K562 (cell line): ENCODE measurements at regions not wholly inside any gene's neighbourhood (a gene's known extent, or its start where the extent isn't known, plus 50 kb on each side); places are given as distances from the start of the nearest gene placed in this dataset.

Experiments used
- ATAC-seq: fragments of 200-7000 bp; cut with Tn5 transposase; 3 replicates; pipeline ENCODE4 v1.9.1; 2020; ENCODE audit warnings: moderate library complexity
- BruUV-seq: library from RNA; stranded (reverse); fragments of 400-500 nt; replicated peaks from 2 replicates; lab custom pipeline; 2021; lab: Mats Ljungman, UMichigan
- CTCF ChIA-PET: fragments of 300-600 bp; formaldehyde crosslinking; extraction: SDS; loops from one replicate; lab custom pipeline; 2021; ENCODE audit warnings: low intra/inter-chr PET ratio; lab: Yijun Ruan, JAX
- POLR2A ChIA-PET: fragments of 300-600, 350-650 bp; sonication (Branson Sonifier 250); formaldehyde crosslinking; extraction: SDS; loops from one replicate; lab custom pipeline; 2021; ENCODE audit warnings: antibody characterized with exemption, inconsistent platforms; lab: Yijun Ruan, JAX
- DNase-seq, 4 experiments: peaks; one replicate each; pipeline versions ENCODE4 v3.0.0 to v3.0.0-alpha.2; 2011 to 2018; ENCODE audit warnings: low spot score in 3 of 4, mixed read lengths in 3 of 4; ENCODE audit errors: extremely low read depth in 1 of 4
- FAIRE-seq: peaks from 2 replicates; lab custom pipeline; 2011; peaks lifted over from hg19 to GRCh38; lab: Jason Lieb, UNC
- H2AFZ ChIP-seq: 2 replicates; pipeline ENCODE4 v1.6.0; 2011; ENCODE audit warnings: low read depth, low read length, control low read depth, inconsistent platforms
- H3K27ac ChIP-seq: fragments of 200-600 bp; 3 replicates; pipeline ENCODE4 v1.8.0; 2011; ENCODE audit warnings: low read depth, mild to moderate bottlenecking, control low read depth, inconsistent platforms, low read length, moderate library complexity, mixed read lengths; ENCODE audit errors: extremely low read depth
- H3K27me3 ChIP-seq, 2 experiments: fragments of 300-600 bp in 1 of 2; 2 replicates in 1 of 2; 3 replicates in 1 of 2; pipeline versions ENCODE4 v1.6.0 to v1.8.0; 2011; ENCODE audit warnings: inconsistent platforms in 2 of 2, low read length in 2 of 2, mild to moderate bottlenecking in 1 of 2, mixed read lengths in 1 of 2, moderate library complexity in 1 of 2; ENCODE audit not compliant: control insufficient read depth in 2 of 2, insufficient read depth in 2 of 2
- H3K36me3 ChIP-seq: fragments of 300-600 bp; 3 replicates; pipeline ENCODE4 v1.8.0; 2011; ENCODE audit warnings: mild to moderate bottlenecking, low read length, inconsistent platforms; ENCODE audit not compliant: control insufficient read depth, insufficient read depth
- H3K4me1 ChIP-seq, 2 experiments: fragments of 200-600 bp in 1 of 2; replicated peaks in 1 of 2; 2 replicates in 1 of 2; 3 replicates in 1 of 2; pipeline versions ENCODE4 v1.5.1 to v1.8.0; 2011; ENCODE audit warnings: inconsistent platforms in 2 of 2, low read length in 2 of 2, mild to moderate bottlenecking in 1 of 2, mixed read lengths in 1 of 2, moderate library complexity in 1 of 2; ENCODE audit not compliant: control insufficient read depth in 2 of 2, insufficient read depth in 2 of 2
- H3K4me2 ChIP-seq: 2 replicates; pipeline ENCODE4 v1.6.1; 2011; ENCODE audit warnings: low read length, control low read depth, inconsistent platforms, mixed read lengths; ENCODE audit not compliant: insufficient read depth
- H3K4me3 ChIP-seq: fragments of 200-600 bp; sonication (generic), shearing (Covaris generic); 2 replicates; pipeline ENCODE4 v1.5.1; 2016; ENCODE audit warnings: control low read depth, inconsistent platforms
- H3K79me2 ChIP-seq: fragments of 200-600 bp; 3 replicates; pipeline ENCODE4 v1.8.0; 2011; ENCODE audit warnings: low read length, inconsistent platforms; ENCODE audit not compliant: control insufficient read depth, insufficient read depth
- H3K9ac ChIP-seq, 2 experiments: 2 replicates each; pipeline versions ENCODE4 v1.6.0 to v1.6.1; 2011; ENCODE audit warnings: low read depth in 2 of 2, low read length in 2 of 2, control low read depth in 1 of 2, inconsistent platforms in 1 of 2, mild to moderate bottlenecking in 1 of 2, mixed read lengths in 1 of 2; ENCODE audit not compliant: insufficient read depth in 1 of 2
- H3K9me1 ChIP-seq: one replicate; pipeline ENCODE4 v1.6.0; 2011; ENCODE audit warnings: inconsistent platforms, mild to moderate bottlenecking, low read length, moderate library complexity; ENCODE audit not compliant: control insufficient read depth, insufficient read depth
- H3K9me3 ChIP-seq: replicated peaks from 2 replicates; pipeline ENCODE4 v1.5.1; 2011; ENCODE audit warnings: low read depth, low read length, inconsistent platforms; ENCODE audit not compliant: control insufficient read depth, insufficient read depth
- H4K20me1 ChIP-seq: replicated peaks from 2 replicates; pipeline ENCODE4 v1.6.1; 2011; ENCODE audit warnings: low read length, inconsistent platforms, mixed read lengths; ENCODE audit not compliant: control insufficient read depth, insufficient read depth
- ARID2 ChIP-seq: fragments of 450-650 bp; IDR thresholded peaks from 2 replicates; pipeline ENCODE4 v1.6.1; 2017; ENCODE audit warnings: antibody characterized with exemption, mild to moderate bottlenecking
- ASH1L ChIP-seq: fragments of 450-650 bp; IDR thresholded peaks from 2 replicates; pipeline ENCODE4 v1.6.1; 2018; ENCODE audit warnings: borderline replicate concordance, mild to moderate bottlenecking, low read depth; ENCODE audit not compliant: partially characterized antibody
- BCL6 ChIP-seq: fragments of 250-450 bp; sonication (Bioruptor Pico); IDR thresholded peaks from 2 replicates; pipeline ENCODE4 v1.4.0; 2020
- BMI1 ChIP-seq: fragments of 150-350 bp; IDR thresholded peaks from 2 replicates; pipeline ENCODE4 v1.6.1; 2014; ENCODE audit warnings: low read length
- CBX1 ChIP-seq: sonication (generic); IDR thresholded peaks from 2 replicates; pipeline ENCODE4 v1.6.1; 2016; ENCODE audit warnings: antibody characterized with exemption, low read depth, mild to moderate bottlenecking
- CEBPG ChIP-seq, 3 experiments: fragments of 200-800 bp in 1 of 3; sonication (Bioruptor generic) in 1 of 3; sonication (generic) in 1 of 3; formaldehyde crosslinking in 1 of 3; IDR thresholded peaks in 2 of 3; conservative IDR thresholded peaks in 1 of 3; 2 replicates each; pipeline versions ENCODE4 v1.6.1 to v1.8.0; 2016 to 2022; ENCODE audit warnings: missing compliant biosample characterization in 2 of 3, missing genetic modification characterization in 2 of 3, mild to moderate bottlenecking in 1 of 3, missing genetic modification reagents in 1 of 3
- FOXA1 ChIP-seq: fragments of 450-650 bp; IDR thresholded peaks from 2 replicates; pipeline ENCODE4 v1.6.1; 2016; ENCODE audit warnings: mild to moderate bottlenecking, borderline replicate concordance
- FOXM1 ChIP-seq, 2 experiments: fragments of 450-650 bp in 1 of 2; sonication (generic) in 1 of 2; formaldehyde crosslinking in 1 of 2; IDR thresholded peaks; 2 replicates each; pipeline versions ENCODE4 v1.6.1 to v1.9.0; 2017 to 2022; ENCODE audit warnings: low read depth in 2 of 2, mild to moderate bottlenecking in 2 of 2, missing genetic modification reagents in 1 of 2, moderate library complexity in 1 of 2
- FOXP1 ChIP-seq: sonication (generic); formaldehyde crosslinking; IDR thresholded peaks from 2 replicates; pipeline ENCODE4 v1.8.0; 2022; ENCODE audit warnings: mild to moderate bottlenecking, missing genetic modification reagents
- HBP1 ChIP-seq: fragments of 450-650 bp; formaldehyde crosslinking; IDR thresholded peaks from 2 replicates; pipeline ENCODE4 v1.4.0; 2022; ENCODE audit warnings: missing genetic modification characterization
- KAT7 ChIP-seq: sonication (generic); formaldehyde crosslinking; IDR thresholded peaks from 2 replicates; pipeline ENCODE4 v1.8.0; 2022; ENCODE audit warnings: missing genetic modification reagents, mild to moderate bottlenecking, borderline replicate concordance
- NCOR1 ChIP-seq: fragments of 450-650 bp; IDR thresholded peaks from 2 replicates; pipeline ENCODE4 v1.6.1; 2016; ENCODE audit warnings: mild to moderate bottlenecking, moderate library complexity
- NFE2 ChIP-seq: IDR thresholded peaks from 2 replicates; pipeline ENCODE4 v1.6.1; 2014; ENCODE audit warnings: antibody characterized with exemption, low read depth
- U2AF1 ChIP-seq: fragments of 200-400 bp; formaldehyde crosslinking; optimal IDR thresholded peaks from 2 replicates; pipeline ENCODE3; 2017; ENCODE audit warnings: mild to moderate bottlenecking, low read depth, low read length, moderate library complexity
- ZZZ3 ChIP-seq: fragments of 450-650 bp; IDR thresholded peaks from 2 replicates; pipeline ENCODE4 v1.6.1; 2016; ENCODE audit warnings: antibody characterized with exemption, mild to moderate bottlenecking, moderate library complexity
- WGBS: fragments of 100-300 bp; shearing (Covaris generic); methylation state at CpG from one replicate; pipeline ENCODE4 v1.1.6; 2016; ENCODE audit warnings: low coverage, mixed read lengths; ENCODE audit not compliant: insufficient coverage; ENCODE audit errors: missing lambda C conversion rate; 5-methylcytosine and 5-hydroxymethylcytosine counted together
- in situ Hi-C: fragments of 300-500 bp; cut with MboI; formaldehyde crosslinking; loops from 4 replicates; pipeline ENCODE4 v1.15.0; 2018; ENCODE audit warnings: inconsistent platforms, mixed read lengths
- intact Hi-C: fragments of 100-400 bp; cut with micrococcal nuclease; formaldehyde crosslinking; loops from 2 replicates; pipeline ENCODE4 v1.14.2; 2022
- TF ChIP-seq, protein P1 (sequence below): fragments of 450-650 bp; IDR thresholded peaks from 2 replicates; pipeline ENCODE4 v1.6.1; 2017; ENCODE audit warnings: mild to moderate bottlenecking, moderate library complexity

DNA sequence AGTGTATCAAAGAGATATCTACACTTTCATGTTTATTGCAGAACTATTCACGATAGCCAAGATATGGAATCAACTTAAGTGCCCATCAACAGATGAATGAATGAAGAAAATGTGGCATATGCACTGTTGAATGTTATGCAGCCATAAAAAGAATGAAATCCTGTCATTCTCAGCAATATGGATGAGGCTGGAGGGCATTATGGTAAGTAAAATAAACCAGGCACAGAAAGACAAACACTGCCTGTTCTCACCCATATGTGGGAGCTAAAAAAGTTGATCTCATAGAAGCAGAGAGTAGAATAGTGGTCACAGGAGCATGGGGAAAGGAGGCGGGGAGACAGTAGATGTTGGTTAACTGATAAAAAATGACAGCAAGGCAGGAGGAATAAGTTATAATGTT is 561.8 kb downstream of the TOX3 start:
- ATAC-seq, result no peak
- TF ChIP-seq BMI1, result no peak
- TF ChIP-seq NFE2, result no peak
- TF ChIP-seq ZZZ3, result no peak
- TF ChIP-seq, all 486 proteins: peak for 0
- no TSS peak for BruUV-seq
- Histone ChIP-seq H3K4me3 (no peak overlapping the region), H2AFZ (no peak overlapping the region), H3K36me3 (no peaks in the 10 kb centered on the region), H4K20me1 (no peaks in the 10 kb centered on the region), H3K27me3 (no peaks in the 10 kb centered on the region), H3K9me3 (no peaks in the 10 kb centered on the region), H3K79me2 (no peaks in the 10 kb centered on the region), H3K4me1 (no peaks in the 10 kb centered on the region), H3K9ac (no peak overlapping the region), H3K27ac (no peak overlapping the region), H3K4me2 (no peak overlapping the region), H3K9me1 (no peaks in the 10 kb centered on the region)
- intact Hi-C loops, result no loop called here
- DNase-seq (no peak), FAIRE-seq (no peak)
- in situ Hi-C loops, result no loop called here
- WGBS, result 0% methylated on average over 2 of the region's 2 CpGs
- ChIA-PET POLR2A (no interaction called here), CTCF (no interaction called here)

DNA sequence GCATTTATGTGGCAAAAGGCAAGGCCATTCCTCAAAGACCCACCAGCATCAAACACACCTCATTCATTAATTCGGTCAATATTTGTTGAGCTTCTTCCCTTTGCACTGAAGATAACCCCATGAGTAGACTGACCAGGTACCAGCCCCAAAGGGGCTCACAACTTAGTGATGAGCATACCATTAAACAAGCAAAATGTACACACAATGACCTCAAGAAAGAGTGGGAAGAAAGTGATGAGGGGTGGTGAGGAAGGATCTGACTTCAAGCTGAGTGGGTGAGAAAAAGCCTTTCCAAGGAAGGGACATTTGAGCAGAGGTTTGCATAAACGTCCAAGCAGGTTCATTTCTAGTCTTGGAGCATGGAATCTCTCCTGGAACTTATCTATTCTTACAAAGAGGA is 562.5 kb downstream of the TOX3 start:
- no peak for FAIRE-seq
- CTCF ChIA-PET, result no interaction called here
- TF ChIP-seq FOXA1, result no peak
- TF ChIP-seq ARID2, result no peak
- no peak for TF ChIP-seq FOXP1 (CRISPR knock-in tag)
- no peak for TF ChIP-seq HBP1
- TF ChIP-seq NCOR1, result no peak
- TF ChIP-seq BCL6 (CRISPR knock-in tag), result no peak
- TF ChIP-seq CBX1, result no peak
- no peak for TF ChIP-seq U2AF1
- no peak for TF ChIP-seq KAT7 (CRISPR knock-in tag)
- TF ChIP-seq ASH1L, result no peak
- TF ChIP-seq FOXM1 (IDR thresholded peaks at IDR 0.05; ENCODE audit: low read depth), result no peak
- TF ChIP-seq FOXM1 (CRISPR knock-in tag; IDR thresholded peaks at IDR 0.05; ENCODE audit: low read depth), result no peak
- no peak for TF ChIP-seq CEBPG (CRISPR knock-in tag; IDR thresholded peaks at IDR 0.05)
- TF ChIP-seq CEBPG (tag; conservative IDR thresholded peaks at IDR 0.05 in 1 of 2, IDR thresholded peaks at IDR 0.05 in 1 of 2), result no peak
- TF ChIP-seq, protein P1, sequence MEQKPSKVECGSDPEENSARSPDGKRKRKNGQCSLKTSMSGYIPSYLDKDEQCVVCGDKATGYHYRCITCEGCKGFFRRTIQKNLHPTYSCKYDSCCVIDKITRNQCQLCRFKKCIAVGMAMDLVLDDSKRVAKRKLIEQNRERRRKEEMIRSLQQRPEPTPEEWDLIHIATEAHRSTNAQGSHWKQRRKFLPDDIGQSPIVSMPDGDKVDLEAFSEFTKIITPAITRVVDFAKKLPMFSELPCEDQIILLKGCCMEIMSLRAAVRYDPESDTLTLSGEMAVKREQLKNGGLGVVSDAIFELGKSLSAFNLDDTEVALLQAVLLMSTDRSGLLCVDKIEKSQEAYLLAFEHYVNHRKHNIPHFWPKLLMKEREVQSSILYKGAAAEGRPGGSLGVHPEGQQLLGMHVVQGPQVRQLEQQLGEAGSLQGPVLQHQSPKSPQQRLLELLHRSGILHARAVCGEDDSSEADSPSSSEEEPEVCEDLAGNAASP, result no peak

More for the DNA sequence above, 562.5 kb downstream of the TOX3 start:
- DNase-seq (no peak), ATAC-seq (no peak)
- Histone ChIP-seq H3K27ac (no peak overlapping the region), H3K4me3 (no peak overlapping the region), H3K9me1 (no peaks in the 10 kb centered on the region), H2AFZ (no peak overlapping the region), H3K79me2 (no peaks in the 10 kb centered on the region), H4K20me1 (no peaks in the 10 kb centered on the region), H3K9me3 (no peaks in the 10 kb centered on the region), H3K27me3 (no peaks in the 10 kb centered on the region), H3K9ac (no peak overlapping the region), H3K36me3 (no peaks in the 10 kb centered on the region), H3K4me1 (no peaks in the 10 kb centered on the region), H3K4me2 (no peak overlapping the region)
- in situ Hi-C loops, result no loop called here
- POLR2A ChIA-PET, result no interaction called here
- intact Hi-C loops, result no loop called here
- WGBS, result 0% methylated on average over 2 of the region's 2 CpGs
- no TSS peak for BruUV-seq
